ENCODE measurements at regions not wholly inside any gene's neighbourhood (a gene's known extent, or its start where the extent isn't known, plus 50 kb on each side); places are given as distances from the start of the nearest gene placed in this dataset.

- Histone ChIP-seq H3K36me3 (ENCODE audit: control insufficient read depth, insufficient read depth, low read length) (no peaks in the 10 kb centered on the region), H3K4me3 (ENCODE audit: low read depth, low read length) (no peak overlapping the region), H3K27me3 (ENCODE audit: control insufficient read depth, insufficient read depth, low read length) (peaks cover 1% of the 10 kb centered on the region; the same call in 1 of the 2 replicates)
- ChIA-PET POLR2A (no interaction called here), CTCF (interaction anchor here (0.7 to 1.5 kb wide), 3 partner anchors 14 to 223 kb away, joined by 3 read pairs; no protein-coding TSS in a partner anchor)
- DNase-seq (ENCODE audit: low read depth) = peak; percentile 12
- TF ChIP-seq CTCF (IDR thresholded peaks at IDR 0.05; ENCODE audit: insufficient read depth, low read depth, low read length) = no peak
These were observed 265.5 kb upstream of the ISX start for GRCh38 chr22:34800260-34800980.

GRCh38 chr22:34801221-34801620 lies 264.7 kb upstream of the ISX start:
- DNase-seq (ENCODE audit: low read depth) = no peak
- no peak for TF ChIP-seq CTCF (IDR thresholded peaks at IDR 0.05; ENCODE audit: insufficient read depth, low read depth, low read length)
- POLR2A ChIA-PET = no interaction called here
- no peaks in the 10 kb centered on the region for H3K36me3 ChIP-seq (ENCODE audit: control insufficient read depth, insufficient read depth, low read length)
- CTCF ChIA-PET = interaction anchor here (1.5 kb wide), 1 partner anchor 13 kb away, joined by 3 read pairs; no protein-coding TSS in a partner anchor
- no peak overlapping the region for H3K4me3 ChIP-seq (ENCODE audit: low read depth, low read length)
- peaks cover 1% of the 10 kb centered on the region; the same call in 1 of the 2 replicates for H3K27me3 ChIP-seq (ENCODE audit: control insufficient read depth, insufficient read depth, low read length)

- no peak for DNase-seq (ENCODE audit: low read depth)
- H3K27me3 ChIP-seq (ENCODE audit: control insufficient read depth, insufficient read depth, low read length) = no peaks in the 10 kb centered on the region
- CTCF ChIA-PET = interaction anchor here (1.4 kb wide), 1 partner anchor 148 kb away, joined by 3 read pairs; no protein-coding TSS in a partner anchor
- POLR2A ChIA-PET = no interaction called here
- no peak for TF ChIP-seq CTCF (IDR thresholded peaks at IDR 0.05; ENCODE audit: insufficient read depth, low read depth, low read length)
- H3K36me3 ChIP-seq (ENCODE audit: control insufficient read depth, insufficient read depth, low read length) = no peaks in the 10 kb centered on the region
- no peak overlapping the region for H3K4me3 ChIP-seq (ENCODE audit: low read depth, low read length)
These were observed 261.9 kb upstream of the ISX start for GRCh38 chr22:34804091-34804490.

- ChIA-PET POLR2A (no interaction called here), CTCF (interaction anchor here (1.4 kb wide), 1 partner anchor 147 kb away, joined by 3 read pairs; no protein-coding TSS in a partner anchor)
- DNase-seq (ENCODE audit: low read depth) = no peak
- TF ChIP-seq CTCF (IDR thresholded peaks at IDR 0.05; ENCODE audit: insufficient read depth, low read depth, low read length) = no peak
- H3K4me3 ChIP-seq (ENCODE audit: low read depth, low read length) = no peak overlapping the region
- H3K36me3 ChIP-seq (ENCODE audit: control insufficient read depth, insufficient read depth, low read length) = no peaks in the 10 kb centered on the region
- no peaks in the 10 kb centered on the region for H3K27me3 ChIP-seq (ENCODE audit: control insufficient read depth, insufficient read depth, low read length)
These were observed 261.4 kb upstream of the ISX start for GRCh38 chr22:34804604-34805003.

- TF ChIP-seq CTCF (IDR thresholded peaks at IDR 0.05; ENCODE audit: insufficient read depth, low read depth, low read length) = no peak
- ChIA-PET POLR2A (no interaction called here), CTCF (interaction anchor here (0.6 kb wide), 2 partner anchors 35 to 231 kb away, joined by 3 read pairs; no protein-coding TSS in a partner anchor)
- Histone ChIP-seq H3K27me3 (ENCODE audit: control insufficient read depth, insufficient read depth, low read length) (no peaks in the 10 kb centered on the region), H3K4me3 (ENCODE audit: low read depth, low read length) (no peak overlapping the region), H3K36me3 (ENCODE audit: control insufficient read depth, insufficient read depth, low read length) (no peaks in the 10 kb centered on the region)
- no peak for DNase-seq (ENCODE audit: low read depth)
These were observed 260.2 kb upstream of the ISX start for GRCh38 chr22:34805771-34806170.
